GM12874 (cell line): ENCODE measurements at regions not wholly inside any gene's neighbourhood (a gene's known extent, or its start where the extent isn't known, plus 50 kb on each side); places are given as distances from the start of the nearest gene placed in this dataset.

Experiments used
- CTCF ChIP-seq: IDR thresholded peaks from 2 replicates; pipeline ENCODE4 v1.5.1; 2011; ENCODE audit warnings: low read depth, mild to moderate bottlenecking, control low read depth, low read length, moderate library complexity; ENCODE audit not compliant: insufficient read depth

DNA sequence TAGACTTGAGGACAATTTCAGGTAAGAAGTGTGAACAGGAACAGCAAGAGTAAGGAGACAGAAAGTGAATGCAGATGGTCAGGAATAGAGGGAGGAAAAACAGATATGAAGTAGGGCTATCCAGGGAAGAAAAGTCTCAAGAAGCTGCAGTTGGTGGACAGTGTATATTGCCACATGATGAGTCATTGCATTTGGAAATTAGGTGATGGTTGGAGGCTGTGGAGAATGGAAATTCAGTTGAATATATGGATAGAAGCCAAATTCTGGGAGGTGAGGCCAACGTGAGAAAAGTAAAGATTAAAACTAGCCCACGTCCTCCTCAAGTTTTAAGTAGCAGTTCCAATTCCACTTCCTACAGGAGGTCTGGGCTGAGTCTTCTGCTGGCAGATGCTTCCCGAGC, 158.4 kb downstream of the UBE2E3 start:
- TF ChIP-seq CTCF: no peak

DNA sequence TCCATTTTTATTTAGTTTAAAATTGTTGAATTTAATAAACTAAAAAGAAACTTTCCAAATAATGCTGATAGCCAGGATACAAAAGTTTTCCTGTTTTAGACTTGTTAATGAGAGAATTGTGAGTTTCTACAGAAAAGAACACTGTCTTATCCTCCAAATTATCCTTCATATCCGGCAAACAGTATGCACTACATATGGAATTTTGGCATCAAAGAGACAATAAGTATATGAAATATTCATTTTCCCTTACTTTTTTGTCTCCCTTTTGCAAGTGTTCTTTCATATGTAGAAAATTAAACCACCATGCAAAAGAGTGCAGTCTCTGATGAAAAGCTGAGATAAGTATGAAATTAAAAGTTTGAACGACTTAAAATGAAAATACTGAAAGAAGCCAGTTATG, 159.4 kb downstream of the UBE2E3 start:
- no peak for TF ChIP-seq CTCF

- no peak for TF ChIP-seq CTCF
Observed at GRCh38 chr2:181140414-181140813, 160.0 kb downstream of the UBE2E3 start.

GRCh38 chr2:181140928-181141327, 160.5 kb downstream of the UBE2E3 start:
- TF ChIP-seq CTCF: no peak

- no peak for TF ChIP-seq CTCF
Observed at GRCh38 chr2:181141676-181142075, 161.3 kb downstream of the UBE2E3 start.

DNA sequence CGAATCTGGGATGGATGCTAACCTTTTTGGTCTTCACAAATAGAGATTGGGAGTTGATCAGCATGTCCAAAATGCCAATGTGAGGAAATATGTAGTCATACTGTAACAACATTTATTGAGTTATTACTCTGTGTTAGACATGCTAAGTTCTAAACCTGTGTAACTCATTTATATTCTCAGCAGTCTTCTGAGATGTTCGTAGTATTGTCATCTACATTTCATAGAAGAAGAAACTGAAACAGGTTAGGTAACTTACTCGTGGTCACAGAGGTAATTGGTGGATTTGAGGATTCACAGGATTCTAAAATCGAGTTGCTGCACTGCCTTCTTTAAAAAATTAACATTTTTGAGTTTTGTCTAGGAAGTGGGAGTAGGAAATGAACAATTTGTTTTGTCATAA, 162.1 kb downstream of the UBE2E3 start:
- TF ChIP-seq CTCF: no peak

- TF ChIP-seq CTCF: no peak
Observed at GRCh38 chr2:181143790-181144300, 163.4 kb downstream of the UBE2E3 start.

- TF ChIP-seq CTCF: no peak
Observed at GRCh38 chr2:181145645-181146044, 165.2 kb downstream of the UBE2E3 start.
